HCT116 (cell line): ENCODE measurements at regions not wholly inside any gene's neighbourhood (a gene's known extent, or its start where the extent isn't known, plus 50 kb on each side); places are given as distances from the start of the nearest gene placed in this dataset.

ENCODE experiments used
- CTCF ChIP-seq, 3 experiments: fragments of 200-600 bp in 1 of 3; sonication (generic) in 1 of 3; IDR thresholded peaks in 2 of 3; conservative IDR thresholded peaks in 1 of 3; 2 replicates each; pipeline ENCODE4 v1.5.1; 2012 to 2017; ENCODE audit warnings: low read depth in 2 of 3, low read length in 2 of 3, antibody characterized with exemption in 1 of 3, borderline replicate concordance in 1 of 3, control low read depth in 1 of 3, mild to moderate bottlenecking in 1 of 3, mixed read lengths in 1 of 3, mixed run types in 1 of 3, moderate library complexity in 1 of 3; ENCODE audit not compliant: insufficient read depth in 1 of 3
- EGR1 ChIP-seq: IDR thresholded peaks from 2 replicates; pipeline ENCODE4 v1.6.1; 2012; ENCODE audit warnings: low read depth
- POLR2A ChIP-seq: IDR thresholded peaks from 2 replicates; pipeline ENCODE4 v1.7.0; 2011; ENCODE audit warnings: borderline replicate concordance; ENCODE audit not compliant: insufficient read depth, insufficient read length; ENCODE audit errors: extremely low read depth
- TCF7L2 ChIP-seq: IDR thresholded peaks from 2 replicates; pipeline ENCODE4 v1.7.0; 2011; ENCODE audit warnings: borderline replicate concordance, inconsistent platforms; ENCODE audit not compliant: insufficient read depth, insufficient read length; ENCODE audit errors: extremely low read depth

- no peak for TF ChIP-seq TCF7L2
- TF ChIP-seq CTCF (IDR thresholded peaks at IDR 0.05 in 2 of 3, conservative IDR thresholded peaks at IDR 0.05 in 1 of 3; ENCODE audit: borderline replicate concordance in 1 of 3, insufficient read depth in 1 of 3, low read depth in 2 of 3, low read length in 2 of 3), result no peak
- TF ChIP-seq POLR2A, result no peak
- no peak for TF ChIP-seq EGR1
Measured at GRCh38 chr16:17619261-17619660, 148.5 kb upstream of the XYLT1 start.
